AG04450 (cell line): ENCODE measurements at regions not wholly inside any gene's neighbourhood (a gene's known extent, or its start where the extent isn't known, plus 50 kb on each side); places are given as distances from the start of the nearest gene placed in this dataset.
A peak's percentile ranks its signal among the peaks of the same experiment; 100 is the strongest.

ENCODE experiments used
- CTCF ChIA-PET: fragments of 300-600, 350-600 bp; formaldehyde crosslinking; extraction: SDS; loops from one replicate; lab custom pipeline; 2022; ENCODE audit warnings: antibody characterized with exemption, inconsistent platforms; lab: Charles Lee
- POLR2A ChIA-PET: fragments of 350-600 bp; formaldehyde crosslinking; extraction: SDS; loops from one replicate; lab custom pipeline; 2021; ENCODE audit warnings: antibody characterized with exemption, inconsistent platforms; lab: Yijun Ruan, JAX
- DNase-seq: peaks from one replicate; pipeline ENCODE4 v3.0.0-alpha.2; 2011; ENCODE audit warnings: low read depth, low spot score
- H3K27ac ChIP-seq: one replicate; pipeline ENCODE4 v1.5.1; 2012; ENCODE audit warnings: low read depth, low read length, control low read depth
- H3K27me3 ChIP-seq: one replicate; pipeline ENCODE4 v1.6.0; 2012; ENCODE audit warnings: low read length; ENCODE audit not compliant: control insufficient read depth, insufficient read depth
- H3K4me3 ChIP-seq: 2 replicates; pipeline ENCODE4 v1.5.1; 2011; ENCODE audit warnings: mild to moderate bottlenecking, low read depth, low read length, control low read depth
- H3K9me3 ChIP-seq: 2 replicates; pipeline ENCODE4 v1.5.1; 2012; ENCODE audit warnings: low read length; ENCODE audit not compliant: control insufficient read depth, insufficient read depth
- TF ChIP-seq, protein P1 (sequence below): IDR thresholded peaks from 2 replicates; pipeline ENCODE4 v1.5.1; 2011; ENCODE audit warnings: low read depth, low read length, control low read depth, inconsistent platforms

DNA sequence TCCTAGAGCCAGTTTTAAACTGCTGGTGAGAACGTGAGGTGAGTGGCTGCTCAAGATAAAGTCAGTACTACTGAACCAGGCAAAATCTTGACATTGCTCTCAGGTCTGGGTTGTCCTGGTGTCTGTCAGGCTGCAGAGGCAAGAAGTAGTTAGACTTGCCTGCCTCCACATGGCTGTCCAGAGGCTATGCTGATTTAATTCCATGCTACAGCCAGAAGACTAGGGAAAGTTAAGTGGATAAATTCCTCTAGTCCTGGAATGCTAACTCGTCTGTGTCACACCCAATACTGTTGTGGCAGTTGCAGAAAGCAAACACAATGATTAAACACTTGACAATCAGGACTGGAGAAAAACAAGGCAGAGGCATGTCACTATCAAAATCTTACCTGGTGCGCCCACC lies 118.9 kb downstream of the ACER2 start:
- CTCF ChIA-PET: no interaction called here
- peaks cover 2% of the 10 kb centered on the region for H3K27me3 ChIP-seq
- no peak for DNase-seq
- TF ChIP-seq, protein P1, sequence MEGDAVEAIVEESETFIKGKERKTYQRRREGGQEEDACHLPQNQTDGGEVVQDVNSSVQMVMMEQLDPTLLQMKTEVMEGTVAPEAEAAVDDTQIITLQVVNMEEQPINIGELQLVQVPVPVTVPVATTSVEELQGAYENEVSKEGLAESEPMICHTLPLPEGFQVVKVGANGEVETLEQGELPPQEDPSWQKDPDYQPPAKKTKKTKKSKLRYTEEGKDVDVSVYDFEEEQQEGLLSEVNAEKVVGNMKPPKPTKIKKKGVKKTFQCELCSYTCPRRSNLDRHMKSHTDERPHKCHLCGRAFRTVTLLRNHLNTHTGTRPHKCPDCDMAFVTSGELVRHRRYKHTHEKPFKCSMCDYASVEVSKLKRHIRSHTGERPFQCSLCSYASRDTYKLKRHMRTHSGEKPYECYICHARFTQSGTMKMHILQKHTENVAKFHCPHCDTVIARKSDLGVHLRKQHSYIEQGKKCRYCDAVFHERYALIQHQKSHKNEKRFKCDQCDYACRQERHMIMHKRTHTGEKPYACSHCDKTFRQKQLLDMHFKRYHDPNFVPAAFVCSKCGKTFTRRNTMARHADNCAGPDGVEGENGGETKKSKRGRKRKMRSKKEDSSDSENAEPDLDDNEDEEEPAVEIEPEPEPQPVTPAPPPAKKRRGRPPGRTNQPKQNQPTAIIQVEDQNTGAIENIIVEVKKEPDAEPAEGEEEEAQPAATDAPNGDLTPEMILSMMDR: no peak
- H3K9me3 ChIP-seq: no peaks in the 10 kb centered on the region
- POLR2A ChIA-PET: no interaction called here
- no peak overlapping the region for H3K27ac ChIP-seq
- H3K4me3 ChIP-seq: no peak overlapping the region

DNA sequence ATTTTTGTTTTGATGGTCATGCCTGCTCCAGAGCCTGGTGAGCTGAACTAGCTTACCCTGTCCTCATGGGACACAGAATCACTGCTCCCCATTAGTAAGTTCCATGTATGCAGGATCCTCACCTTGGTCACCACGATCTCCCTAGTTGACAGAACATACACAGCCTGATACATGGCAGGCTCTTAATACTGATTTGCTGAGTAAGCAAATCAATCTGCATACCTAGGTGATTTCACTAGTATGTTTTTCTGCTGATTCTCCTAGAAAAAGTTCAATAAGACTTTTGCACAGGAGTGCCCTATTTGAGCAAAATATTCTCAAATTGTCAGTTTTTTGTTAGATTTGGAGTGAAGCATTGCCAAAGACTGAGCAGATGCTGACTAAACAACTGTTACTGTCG lies 113.7 kb downstream of the ACER2 start:
- ChIA-PET POLR2A (no interaction called here), CTCF (interaction anchor here (0.6 kb wide), 1 partner anchor 207 kb away, joined by 5 read pairs; no protein-coding TSS in a partner anchor)
- DNase-seq: no peak
- Histone ChIP-seq H3K27ac (no peak overlapping the region), H3K27me3 (peaks cover 2% of the 10 kb centered on the region), H3K9me3 (no peaks in the 10 kb centered on the region), H3K4me3 (no peak overlapping the region)
- TF ChIP-seq, protein P1: no peak

DNA sequence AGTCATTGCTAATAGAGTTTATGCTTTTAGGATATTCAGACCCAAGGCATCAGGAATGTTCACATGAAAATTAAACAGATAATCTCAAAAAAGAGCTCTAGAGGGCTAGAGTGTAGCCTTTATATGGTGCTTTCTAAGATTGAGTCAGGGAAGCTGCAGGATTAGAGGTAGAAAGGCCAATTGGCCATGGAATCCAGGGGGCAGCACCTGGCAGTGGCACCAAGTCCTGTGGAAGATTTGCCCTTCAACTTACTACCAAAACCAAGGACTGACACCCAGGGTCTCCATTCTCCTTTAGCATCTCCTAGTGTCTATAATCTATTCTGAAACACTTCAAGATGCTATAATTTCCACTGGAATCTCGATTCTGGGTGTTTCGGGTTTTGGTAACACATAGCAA lies 112.4 kb downstream of the ACER2 start:
- Histone ChIP-seq H3K9me3 (no peaks in the 10 kb centered on the region), H3K4me3 (no peak overlapping the region), H3K27ac (no peak overlapping the region), H3K27me3 (peaks cover 2% of the 10 kb centered on the region)
- DNase-seq: no peak
- ChIA-PET CTCF (no interaction called here), POLR2A (no interaction called here)
- TF ChIP-seq, protein P1: no peak

DNA sequence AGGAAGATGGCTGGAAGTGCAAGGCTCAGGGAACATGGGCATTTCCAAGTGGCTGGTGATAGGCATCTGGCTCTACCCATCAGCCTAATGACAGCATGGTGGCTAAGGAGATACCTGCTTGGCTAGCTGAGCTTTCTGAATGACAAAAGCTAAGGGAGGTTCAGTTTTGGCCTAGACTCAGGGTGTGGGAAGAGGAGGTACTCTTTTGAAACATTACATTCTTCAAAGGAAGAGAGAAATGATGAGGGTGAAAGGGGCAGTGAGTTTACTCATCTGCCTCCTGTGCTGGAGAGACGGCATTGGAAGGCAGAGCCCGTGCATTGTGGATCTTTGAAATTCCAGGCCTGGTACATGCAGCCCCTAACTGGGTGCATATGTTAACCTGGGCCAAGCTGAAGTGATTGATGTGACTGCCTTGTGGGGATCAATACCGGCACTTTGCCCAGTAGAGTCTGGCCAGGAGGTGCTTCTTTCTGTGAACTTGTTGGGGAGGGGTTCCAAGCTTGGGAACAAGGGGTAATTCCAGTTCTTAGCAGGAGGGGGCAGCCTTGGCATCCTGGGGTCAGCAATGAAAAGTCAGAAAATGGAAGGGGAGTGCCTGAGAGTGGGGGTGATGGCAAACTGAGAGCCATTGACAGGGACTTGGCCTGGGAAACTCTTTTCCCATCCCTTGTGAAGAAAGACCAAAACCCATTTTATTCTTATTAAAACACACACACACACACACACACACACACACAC lies 108.6 kb downstream of the ACER2 start:
- Histone ChIP-seq H3K27ac (no peak overlapping the region), H3K9me3 (no peaks in the 10 kb centered on the region), H3K4me3 (no peak overlapping the region), H3K27me3 (no peaks in the 10 kb centered on the region)
- ChIA-PET POLR2A (no interaction called here), CTCF (interaction anchor here (0.7 to 0.8 kb wide), 2 partner anchors 38 to 405 kb away, joined by 3 to 4 read pairs; no protein-coding TSS in a partner anchor)
- TF ChIP-seq, protein P1: peak; percentile 25; the same call in 1 of the 2 replicates
- no peak for DNase-seq

DNA sequence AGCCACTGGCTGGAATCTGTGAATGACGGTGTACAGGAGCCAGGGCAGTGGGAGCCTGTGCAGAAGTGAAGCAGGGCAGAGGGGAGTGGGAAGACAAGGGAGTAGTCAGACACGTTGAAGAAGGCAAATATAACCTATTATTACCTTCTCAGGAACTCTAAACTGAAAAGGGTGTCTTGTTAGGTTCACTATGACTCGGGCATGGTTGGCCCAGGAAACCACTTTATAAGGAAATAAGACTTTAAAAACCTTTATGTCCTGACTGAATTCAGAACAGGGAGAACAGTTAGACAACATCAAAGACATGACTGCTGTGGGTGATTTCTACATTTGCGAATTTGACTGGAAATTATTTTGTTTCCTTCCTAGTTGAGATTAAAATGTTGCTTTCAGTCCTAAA lies 107.5 kb downstream of the ACER2 start:
- DNase-seq: no peak
- Histone ChIP-seq H3K9me3 (no peaks in the 10 kb centered on the region), H3K27ac (no peak overlapping the region), H3K27me3 (no peaks in the 10 kb centered on the region), H3K4me3 (no peak overlapping the region)
- ChIA-PET CTCF (no interaction called here), POLR2A (no interaction called here)
- TF ChIP-seq, protein P1: no peak
